HG03135 (cell line): ENCODE measurements at regions not wholly inside any gene's neighbourhood (a gene's known extent, or its start where the extent isn't known, plus 50 kb on each side); places are given as distances from the start of the nearest gene placed in this dataset.
"Not testable (repeated sequence)": the region's sequence is repeated elsewhere in the genome, so short reads cannot be mapped to it uniquely, and the experiment has no call there.

Experiments used
- ATAC-seq: cut with Tn5 transposase; IDR thresholded peaks from one replicate; pipeline ENCODE4 v1.9.1; 2021; ENCODE audit warnings: mild to moderate bottlenecking, moderate library complexity; ENCODE audit not compliant: unreplicated experiment

DNA sequence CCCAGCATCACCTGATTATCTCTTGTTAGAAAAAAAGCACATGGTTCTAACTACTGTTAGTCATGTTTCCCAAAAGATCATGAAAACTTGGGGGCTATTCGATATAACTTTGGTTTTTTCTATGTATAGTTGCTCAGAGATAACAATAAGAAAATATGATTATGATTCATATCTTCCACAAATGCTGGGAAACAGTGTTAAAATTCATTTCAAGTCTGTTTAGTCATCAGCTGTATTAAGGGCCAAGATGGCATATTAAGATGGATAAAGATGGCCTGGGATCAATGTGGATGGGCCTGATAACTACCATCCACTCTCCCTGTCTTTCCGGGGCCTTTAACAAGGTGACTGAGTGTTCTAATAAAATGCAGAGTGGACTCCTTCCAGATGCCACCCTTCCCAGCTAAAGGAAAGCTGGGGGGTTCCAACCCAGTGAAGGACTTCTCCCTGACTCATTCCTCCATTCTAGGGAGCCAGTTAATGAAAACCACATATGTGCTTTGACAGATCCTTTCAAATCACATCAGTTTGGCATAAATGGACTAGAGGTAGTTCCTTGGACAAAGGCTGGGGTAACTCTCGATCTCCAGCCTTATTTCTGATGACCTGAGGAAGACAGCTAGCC is 221.6 kb downstream of the VAPA start:
- ATAC-seq = no peak

DNA sequence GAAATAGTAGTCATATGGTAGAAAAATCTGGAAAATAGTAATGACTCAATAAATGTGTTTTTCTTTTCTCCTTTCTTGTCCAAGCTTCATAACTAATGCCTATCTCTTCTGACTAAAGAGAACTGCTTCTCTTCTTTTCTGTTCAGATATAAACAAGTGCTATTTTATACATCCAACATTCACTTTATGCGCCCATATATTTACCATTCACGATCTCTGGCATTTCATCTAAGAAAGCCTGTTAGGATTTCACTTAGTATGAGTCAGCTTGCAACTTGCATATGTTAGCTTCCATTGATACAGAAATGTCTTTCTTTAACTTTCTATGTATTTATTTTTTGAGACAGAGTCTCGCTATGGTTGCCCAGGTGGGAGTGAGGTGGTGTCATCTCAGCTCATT is 224.9 kb downstream of the VAPA start:
- no peak for ATAC-seq

DNA sequence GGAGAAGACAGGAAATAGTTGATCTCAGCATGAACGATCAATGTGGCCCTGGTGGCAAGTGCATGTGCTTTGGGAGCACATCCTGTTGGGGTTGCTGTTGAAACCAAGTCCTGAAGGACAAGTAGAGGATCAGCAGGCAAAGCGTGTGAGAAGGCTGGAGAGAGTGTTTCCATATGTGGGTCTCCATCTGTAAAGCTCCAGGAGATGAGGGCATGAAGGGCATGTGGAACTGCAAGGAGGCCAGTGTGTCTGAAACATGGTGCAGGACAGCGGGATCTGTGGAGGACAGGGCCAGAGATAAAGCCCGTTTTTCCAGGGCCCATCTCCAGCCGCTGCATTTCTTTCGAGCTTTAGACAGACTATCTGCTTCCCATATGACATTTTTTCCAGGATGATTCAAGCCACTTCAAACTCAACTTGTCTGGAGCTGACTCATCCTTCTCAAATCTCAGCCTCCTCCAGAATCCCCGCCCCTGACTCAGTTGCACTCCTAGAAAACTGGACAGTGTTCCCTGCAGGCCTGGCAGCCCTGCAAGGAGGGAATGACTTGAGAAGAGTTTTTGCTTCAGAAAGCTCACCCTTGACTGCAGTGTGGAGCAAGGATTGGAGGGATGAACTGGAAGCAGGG is 226.1 kb downstream of the VAPA start:
- ATAC-seq = no peak

DNA sequence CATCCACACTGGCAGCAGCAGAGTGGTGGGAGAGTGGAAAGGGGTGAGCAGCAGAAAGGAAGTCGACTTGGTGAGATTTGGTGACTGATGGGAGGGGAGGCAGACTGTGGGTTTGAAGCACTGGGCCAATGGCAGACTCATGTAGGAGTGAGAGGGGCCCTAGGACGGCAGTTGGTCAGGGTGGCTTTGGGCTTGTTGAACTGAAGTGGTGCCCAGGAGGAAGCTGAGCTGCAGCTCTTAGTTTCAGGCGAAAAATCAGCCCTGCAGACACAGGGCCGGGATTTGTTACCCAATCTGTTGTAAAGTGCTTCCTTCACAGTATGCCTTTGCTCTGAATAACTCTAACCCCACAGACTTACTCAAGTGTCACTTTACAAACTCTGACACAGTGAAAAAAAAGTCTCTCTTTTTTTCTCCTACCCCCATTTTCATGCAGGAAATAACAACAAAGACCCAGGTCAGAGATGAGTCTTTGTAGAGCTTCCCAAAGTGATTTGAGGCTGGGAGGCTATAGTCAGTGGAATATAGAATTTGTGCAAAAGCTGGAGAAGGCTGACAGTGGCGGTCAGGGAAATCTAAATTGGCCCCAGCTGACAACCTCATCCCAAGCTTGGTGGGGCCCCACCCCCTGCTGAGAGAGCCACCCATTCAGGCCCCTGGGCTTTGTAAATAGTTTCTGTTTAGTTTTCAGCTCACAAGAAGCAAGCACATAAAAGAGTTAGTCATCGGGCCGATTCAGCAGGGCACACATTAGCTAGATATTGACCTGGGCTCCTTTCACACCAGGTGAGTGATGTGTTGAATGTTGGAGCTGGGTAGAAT is 226.9 kb downstream of the VAPA start:
- ATAC-seq = no peak

DNA sequence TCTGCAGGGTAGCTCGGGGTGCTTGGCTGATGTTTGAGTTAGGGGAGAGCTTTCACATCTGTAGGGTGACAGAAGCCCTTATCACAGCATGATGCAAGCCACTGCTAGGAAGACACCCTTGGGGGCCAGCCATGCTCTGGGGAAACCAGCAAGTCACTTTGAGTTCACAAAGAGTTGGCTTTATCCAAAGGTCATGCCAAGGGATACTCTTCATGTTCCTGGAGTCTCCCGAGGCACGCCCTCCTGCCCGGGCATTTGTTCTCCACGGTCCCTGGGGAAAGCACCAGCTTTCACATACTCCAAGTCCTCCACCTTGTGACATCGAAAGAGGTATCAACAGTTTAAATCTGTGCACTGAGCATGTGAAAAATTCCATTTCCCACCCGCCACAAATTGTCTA is 227.7 kb downstream of the VAPA start:
- no peak for ATAC-seq

DNA sequence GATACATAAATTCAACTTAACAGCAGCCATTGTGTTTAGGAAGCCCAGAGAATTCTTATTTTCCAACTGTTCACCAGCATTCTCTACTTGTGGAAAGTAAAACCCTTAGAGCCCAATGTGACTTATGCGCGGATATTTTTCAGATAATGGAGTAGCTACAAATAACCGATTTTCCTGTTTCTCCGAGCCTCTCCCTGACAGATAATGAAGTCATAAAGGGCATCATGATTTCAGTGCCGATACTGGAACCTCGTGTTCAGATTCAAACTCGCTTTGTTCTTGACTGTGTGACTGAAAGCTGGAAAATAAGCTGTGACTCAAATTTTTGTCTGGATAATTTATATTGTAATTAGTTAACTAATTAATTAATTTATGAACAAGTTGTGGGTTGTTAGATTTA is 228.2 kb downstream of the VAPA start:
- no peak for ATAC-seq

DNA sequence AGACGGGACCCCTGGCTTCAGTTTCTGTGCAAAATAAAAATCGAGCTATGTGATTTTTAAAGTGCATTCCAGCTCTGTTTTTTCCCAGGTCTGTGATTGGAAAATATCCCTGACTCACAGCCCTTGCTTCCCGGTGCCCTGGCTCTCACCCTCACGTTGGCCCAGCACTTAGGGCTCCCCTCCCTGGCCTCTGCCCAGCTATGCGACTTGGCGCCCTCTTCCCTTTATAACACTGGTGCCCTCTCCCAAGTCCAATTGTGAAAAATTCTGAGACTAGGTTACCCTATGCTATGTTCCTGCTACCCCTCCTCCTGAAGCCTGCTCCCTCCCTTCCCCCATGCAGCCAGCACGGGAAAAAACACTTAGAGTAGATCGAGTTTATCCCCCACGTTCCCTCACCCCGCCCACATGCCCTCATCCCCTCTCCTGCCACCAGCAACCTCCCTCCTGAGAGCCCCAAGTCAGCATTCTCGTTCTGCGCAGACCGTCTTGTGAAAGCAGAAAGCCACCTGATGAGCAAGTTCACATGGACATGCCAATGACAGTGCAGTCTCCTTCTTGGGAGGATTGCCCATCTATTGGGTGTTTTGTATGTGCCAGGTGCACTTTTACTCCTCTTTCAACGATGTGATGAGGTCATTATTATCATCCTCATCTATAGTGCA is 228.8 kb downstream of the VAPA start:
- no peak for ATAC-seq

DNA sequence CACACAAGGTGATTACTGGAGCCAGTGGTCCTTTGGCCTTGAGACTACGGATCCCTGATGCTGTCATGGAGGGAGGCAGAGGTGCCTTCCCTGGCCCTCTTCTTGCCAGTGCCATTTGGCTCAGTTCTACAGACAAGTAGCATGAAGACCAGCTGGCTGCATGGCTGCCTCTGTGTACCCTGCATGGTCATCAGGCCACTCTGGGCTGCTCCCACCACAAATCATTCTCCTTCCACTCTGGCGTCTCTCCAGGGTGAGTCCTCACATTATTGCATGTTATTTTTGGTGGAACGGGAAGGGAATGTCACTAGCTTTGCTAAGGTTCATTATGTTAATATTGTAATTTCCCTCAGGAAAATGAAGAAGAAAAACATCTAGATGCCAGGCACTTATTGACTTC is 229.8 kb downstream of the VAPA start:
- no peak for ATAC-seq

DNA sequence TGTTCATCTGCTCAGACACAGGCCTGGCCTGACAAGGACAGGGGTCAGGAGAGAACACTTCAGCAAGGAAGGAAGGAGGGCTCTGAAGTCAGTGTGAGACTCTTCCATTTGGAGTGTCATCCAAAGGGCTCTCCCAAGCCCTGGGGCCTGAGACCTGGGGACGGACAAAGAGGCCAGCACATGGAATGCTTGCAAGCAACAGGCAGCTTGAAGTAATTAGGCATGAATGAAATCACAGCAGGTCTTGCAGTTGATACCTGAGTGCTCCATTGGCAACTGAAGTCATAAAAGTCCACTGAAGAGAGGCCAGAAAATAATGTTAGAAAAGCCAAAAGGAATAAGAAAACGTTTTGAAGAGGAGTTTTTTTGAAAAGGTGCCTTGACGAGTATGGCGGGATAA is 231.7 kb downstream of the VAPA start:
- ATAC-seq = no peak

DNA sequence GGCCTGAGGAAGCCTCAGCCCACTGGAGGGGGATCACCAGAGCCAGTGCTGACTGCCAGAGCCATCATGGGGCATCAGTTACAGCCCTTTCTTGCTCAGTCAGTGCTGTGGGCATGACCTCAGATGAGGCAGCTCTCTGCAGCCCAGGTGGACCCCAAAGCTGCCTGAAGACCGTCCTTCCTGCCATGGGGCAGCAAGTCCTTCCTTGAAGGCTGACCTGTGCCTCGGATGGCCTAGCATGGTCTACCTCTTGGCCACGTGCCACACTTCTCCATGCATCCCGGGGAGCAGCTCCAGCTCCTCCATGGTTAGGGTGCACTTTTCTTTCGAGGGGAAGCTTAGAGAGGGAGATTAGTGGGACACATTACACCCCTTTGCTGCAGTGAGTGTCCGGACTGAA is 233.4 kb downstream of the VAPA start:
- ATAC-seq = no peak

DNA sequence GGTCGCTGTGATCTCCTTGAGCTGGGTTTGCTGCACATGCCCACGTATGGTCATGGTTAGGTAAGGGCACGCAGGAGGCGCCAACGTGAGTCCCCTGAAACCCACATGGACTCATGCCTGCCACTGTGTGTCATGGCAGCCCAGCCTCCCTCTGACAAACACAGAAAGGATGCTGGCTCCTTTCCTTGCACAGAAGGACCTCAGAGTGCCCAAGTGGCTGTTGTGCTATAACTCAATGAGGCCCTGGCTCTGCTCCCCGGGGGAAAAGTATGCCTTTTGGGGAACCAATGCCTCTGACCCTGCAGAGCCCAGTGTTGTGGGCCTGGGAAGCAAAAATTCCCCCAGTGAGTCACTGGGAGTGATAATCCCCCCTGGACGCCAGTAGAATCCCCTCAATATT is 233.9 kb downstream of the VAPA start:
- no peak for ATAC-seq

DNA sequence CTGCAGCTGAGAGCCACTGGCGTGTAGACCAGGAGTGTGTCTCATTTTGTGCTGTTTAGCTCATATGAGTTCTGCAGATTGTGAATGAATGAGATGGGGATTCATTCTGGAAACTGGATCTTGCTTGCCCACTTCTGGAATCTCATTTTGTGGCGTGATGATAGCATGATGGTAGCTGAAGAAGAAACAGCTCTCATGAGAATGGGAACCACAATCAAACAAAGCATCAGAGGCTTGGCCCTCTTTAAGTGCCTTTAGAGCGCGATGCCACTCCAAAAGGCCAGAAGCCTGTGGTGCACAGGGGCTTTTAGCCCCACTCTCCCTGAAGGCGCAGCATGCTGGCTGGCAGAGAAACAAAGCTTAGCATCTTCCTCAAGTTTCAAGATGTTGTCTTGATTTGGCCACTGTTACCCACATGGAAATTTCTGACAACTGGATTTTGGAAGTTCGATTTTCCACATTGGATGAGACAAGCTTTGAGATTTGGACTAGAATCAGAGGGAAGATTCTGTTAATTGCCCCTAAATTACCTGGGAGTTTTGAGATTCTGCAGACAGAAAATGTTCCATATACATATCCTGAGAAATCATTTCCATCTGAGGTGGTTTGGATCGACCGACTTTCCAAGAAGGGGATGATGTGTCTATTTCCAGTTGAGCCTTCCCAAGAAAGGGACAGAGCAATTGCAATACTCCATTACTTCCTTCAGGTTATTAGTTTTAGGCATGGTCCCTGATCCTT is 234.5 kb downstream of the VAPA start:
- no peak for ATAC-seq

DNA sequence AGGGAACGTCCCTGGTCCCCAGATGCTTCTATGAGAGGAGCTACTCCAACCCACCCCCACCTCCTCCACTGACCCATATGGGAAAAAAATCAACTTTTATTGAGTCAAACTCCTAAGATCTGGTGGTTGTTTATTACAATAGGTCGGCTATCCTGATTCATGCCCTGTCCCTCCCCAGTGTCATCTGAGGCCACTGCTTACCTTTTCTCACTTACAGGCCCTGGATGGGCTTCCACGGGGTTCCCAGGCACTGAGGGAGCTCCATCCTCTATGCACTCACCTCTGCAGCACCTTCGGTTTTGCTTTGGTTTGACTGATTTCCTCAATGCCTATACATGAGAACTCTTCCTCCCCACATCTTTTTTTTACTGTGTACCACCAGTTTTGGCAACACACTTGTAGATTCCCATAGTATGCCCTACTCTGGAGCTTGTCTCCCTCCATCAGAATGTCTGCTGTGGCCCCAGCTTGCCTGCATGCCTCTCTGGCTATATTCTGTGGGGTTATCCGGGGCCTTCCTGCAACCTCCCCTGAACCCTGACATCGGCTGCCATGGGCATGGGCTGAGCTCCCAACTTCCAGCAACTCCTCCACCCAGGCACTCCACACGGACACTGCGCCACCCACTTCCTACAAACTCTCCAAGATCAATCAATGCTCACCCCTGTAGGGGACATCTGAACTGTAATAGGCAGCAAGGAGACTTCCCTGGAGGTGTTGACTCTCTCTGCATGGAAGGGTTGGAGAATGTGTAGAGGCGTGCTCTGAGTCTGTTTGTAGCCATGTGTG is 236.1 kb downstream of the VAPA start:
- ATAC-seq = no peak

DNA sequence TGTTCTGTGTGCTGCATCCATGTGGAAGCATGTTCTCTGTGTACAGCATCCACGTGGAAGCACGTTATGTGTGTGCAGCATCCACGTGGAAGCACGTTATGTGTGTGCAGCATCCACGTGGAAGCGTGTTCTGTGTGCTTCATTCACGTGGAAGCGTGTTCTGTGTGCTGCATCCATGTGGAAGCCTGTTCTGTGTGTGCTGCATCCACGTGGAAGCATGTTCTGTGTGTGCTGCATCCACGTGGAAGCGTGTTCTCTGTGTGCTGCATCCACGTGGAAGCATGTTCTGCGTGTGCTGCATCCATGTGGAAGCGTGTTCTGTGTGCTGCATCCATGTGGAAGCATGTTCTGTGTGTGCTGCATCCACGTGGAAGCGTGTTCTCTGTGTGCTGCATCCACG is 236.8 kb downstream of the VAPA start:
- not testable (repeated sequence) for ATAC-seq

DNA sequence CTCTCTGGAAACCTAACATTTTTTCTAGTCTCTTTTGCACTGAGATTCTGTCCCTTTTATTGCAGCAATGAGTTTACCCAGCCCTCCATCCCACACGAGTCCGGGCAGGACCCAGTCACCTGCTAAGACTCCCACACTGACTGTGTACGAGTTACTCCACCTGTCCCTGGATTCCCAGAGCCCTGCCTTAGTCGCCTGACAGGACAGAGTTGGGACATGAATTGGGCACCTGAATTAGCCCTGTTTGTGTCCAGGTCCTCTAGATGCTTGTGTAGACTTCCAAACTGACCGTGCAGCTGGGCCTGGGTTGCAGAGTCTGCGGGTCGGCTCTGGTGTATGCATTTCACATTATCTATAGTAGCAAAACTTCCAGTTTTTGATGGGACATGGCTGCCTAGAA is 238.7 kb downstream of the VAPA start:
- no peak for ATAC-seq

DNA sequence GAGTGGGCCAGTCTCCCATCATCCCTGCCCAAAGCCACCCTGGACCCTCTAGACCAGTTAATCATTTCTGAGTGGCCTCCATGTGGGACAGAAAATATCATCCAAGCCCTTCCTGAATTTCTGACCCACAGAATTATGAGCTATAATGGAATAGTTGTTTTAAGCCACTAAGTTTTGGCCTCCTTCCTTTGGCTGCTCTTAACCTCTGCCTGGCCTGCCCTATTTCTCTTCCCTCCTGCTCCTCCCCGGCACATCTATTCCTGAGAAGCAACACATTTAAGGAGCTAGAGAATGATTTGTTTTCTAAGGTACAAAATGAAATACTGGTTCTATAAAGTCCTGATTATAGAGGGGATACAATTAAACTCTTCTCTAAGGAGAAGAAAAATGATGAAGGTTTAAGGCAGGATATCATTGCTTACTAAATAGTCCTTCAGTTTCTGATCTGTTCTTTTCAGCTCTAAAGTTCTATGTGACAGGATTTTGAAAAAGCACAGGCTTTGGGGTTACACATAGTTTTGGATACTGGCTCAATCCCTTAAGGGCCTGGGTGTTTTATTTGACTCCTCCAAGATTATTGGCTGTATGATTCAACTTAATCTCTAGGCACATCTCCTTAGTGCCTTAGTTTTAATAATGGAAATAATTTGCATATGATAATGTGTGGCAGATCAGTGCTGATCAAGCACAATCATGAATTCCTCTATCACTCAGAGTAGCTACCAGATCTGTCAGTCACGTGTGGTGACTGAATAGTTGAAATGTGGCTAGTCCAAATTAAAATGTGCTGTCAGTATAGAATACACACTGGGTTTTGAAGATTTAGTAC is 240.3 kb downstream of the VAPA start:
- ATAC-seq = no peak

DNA sequence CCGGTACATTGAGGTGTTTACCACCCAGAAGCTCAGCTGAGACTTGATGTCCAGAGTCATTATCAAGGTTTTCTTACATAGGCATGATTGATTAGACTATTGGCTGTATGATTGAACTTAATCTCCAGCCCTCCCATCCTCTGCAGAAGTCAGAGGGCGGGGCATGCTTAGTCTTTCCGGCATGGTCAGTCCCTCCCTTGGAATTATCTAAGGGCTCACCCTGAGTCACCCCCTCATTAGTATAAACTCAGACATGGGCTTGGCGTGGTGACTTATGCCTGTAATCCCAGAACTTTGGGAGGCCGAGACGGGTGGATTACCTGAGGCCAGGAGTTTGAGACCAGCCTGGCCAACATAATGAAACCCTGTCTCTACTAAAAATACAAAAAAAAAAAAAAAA is 243.9 kb downstream of the VAPA start:
- no peak for ATAC-seq

DNA sequence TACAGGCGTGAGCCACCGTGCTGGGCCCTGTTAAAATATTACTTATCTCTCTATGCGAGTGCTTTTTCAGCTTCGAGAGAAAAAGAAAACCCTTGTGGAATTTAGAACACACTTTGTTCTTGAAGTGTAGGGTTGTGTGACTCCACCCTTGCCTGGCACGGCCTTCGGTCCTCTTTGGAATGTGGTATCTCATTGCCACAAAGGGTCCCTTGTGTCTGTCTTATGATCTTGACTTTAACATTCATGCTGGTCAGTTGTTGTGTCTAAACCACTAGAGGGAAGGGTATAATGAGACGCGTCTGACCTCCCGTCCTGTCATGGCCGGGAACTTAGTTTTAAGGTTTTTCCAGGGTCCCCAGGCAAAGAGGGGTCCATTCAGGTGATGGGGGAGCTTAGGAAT is 246.4 kb downstream of the VAPA start:
- no peak for ATAC-seq

DNA sequence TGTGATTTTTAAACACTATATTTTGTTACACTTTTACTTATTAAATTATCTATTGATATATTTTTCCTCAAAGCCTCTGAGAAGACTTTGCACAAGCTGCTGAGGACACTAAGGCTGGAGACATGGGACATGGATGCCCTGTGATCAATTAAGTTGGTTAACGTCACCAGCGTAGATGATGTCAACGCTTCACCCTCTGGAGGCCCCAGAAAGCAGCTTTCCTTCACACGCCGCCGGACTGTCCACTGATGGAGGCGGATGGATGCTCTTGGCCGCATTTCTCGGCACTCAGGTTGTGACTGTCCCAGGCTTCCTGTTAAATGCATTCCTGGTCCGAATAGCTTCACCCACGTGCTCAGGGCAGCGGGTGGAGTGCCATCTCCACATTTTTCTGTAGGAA is 247.5 kb downstream of the VAPA start:
- ATAC-seq = no peak
